ENCODE measurements at regions not wholly inside any gene's neighbourhood (a gene's known extent, or its start where the extent isn't known, plus 50 kb on each side); places are given as distances from the start of the nearest gene placed in this dataset.

GRCh38 chr1:2962541-2962940, 58.7 kb upstream of the ACTRT2 start:
- intact Hi-C loops (cut with micrococcal nuclease): no loop called here
- Mint-ChIP-seq H3K36me3 (ENCODE audit: low read depth) (no peaks in the 10 kb centered on the region), H3K27ac (no peak overlapping the region), H3K9me3 (peaks cover 7% of the 10 kb centered on the region), H3K4me1 (ENCODE audit: low read depth) (no peaks in the 10 kb centered on the region), H3K27me3 (ENCODE audit: insufficient read depth) (no peaks in the 10 kb centered on the region), H3K4me3 (no peak overlapping the region)
- no peak for DNase-seq (ENCODE audit: low spot score)

- Mint-ChIP-seq H3K27ac (no peak overlapping the region), H3K9me3 (peaks cover 3% of the 10 kb centered on the region), H3K4me3 (no peak overlapping the region), H3K27me3 (ENCODE audit: insufficient read depth) (no peaks in the 10 kb centered on the region), H3K4me1 (ENCODE audit: low read depth) (no peaks in the 10 kb centered on the region), H3K36me3 (ENCODE audit: low read depth) (no peaks in the 10 kb centered on the region)
- DNase-seq (ENCODE audit: low spot score): no peak
- intact Hi-C loops (cut with micrococcal nuclease): no loop called here
These were observed 58.3 kb upstream of the ACTRT2 start for GRCh38 chr1:2962946-2963345.

- intact Hi-C loops (cut with micrococcal nuclease): no loop called here
- no peaks in the 10 kb centered on the region for H3K36me3 Mint-ChIP-seq (ENCODE audit: low read depth)
These were observed 55.6 kb upstream of the ACTRT2 start for GRCh38 chr1:2965676-2966075.

GRCh38 chr1:2966449-2967328, 54.6 kb upstream of the ACTRT2 start:
- H3K36me3 Mint-ChIP-seq (ENCODE audit: low read depth): no peaks in the 10 kb centered on the region
- H3K9me3 Mint-ChIP-seq: no peaks in the 10 kb centered on the region
- no peaks in the 10 kb centered on the region for H3K4me1 Mint-ChIP-seq (ENCODE audit: low read depth)
- no peaks in the 10 kb centered on the region for H3K27me3 Mint-ChIP-seq (ENCODE audit: insufficient read depth)
- no peak overlapping the region for H3K4me3 Mint-ChIP-seq
- intact Hi-C loops (cut with micrococcal nuclease): no loop called here
- no peak for DNase-seq (ENCODE audit: low spot score)
- H3K27ac Mint-ChIP-seq: no peak overlapping the region

More at GRCh38 chr1:2965676-2966075, 55.6 kb upstream of the ACTRT2 start:
- no peaks in the 10 kb centered on the region for H3K4me1 Mint-ChIP-seq (ENCODE audit: low read depth)
- no peak for DNase-seq (ENCODE audit: low spot score)
- no peak overlapping the region for H3K27ac Mint-ChIP-seq
- H3K4me3 Mint-ChIP-seq: no peak overlapping the region
- H3K27me3 Mint-ChIP-seq (ENCODE audit: insufficient read depth): no peaks in the 10 kb centered on the region
- no peaks in the 10 kb centered on the region for H3K9me3 Mint-ChIP-seq

GRCh38 chr1:2967329-2967725, 53.9 kb upstream of the ACTRT2 start:
- no peaks in the 10 kb centered on the region for H3K27me3 Mint-ChIP-seq (ENCODE audit: insufficient read depth)
- H3K27ac Mint-ChIP-seq: no peak overlapping the region
- no peak overlapping the region for H3K4me3 Mint-ChIP-seq
- H3K9me3 Mint-ChIP-seq: no peaks in the 10 kb centered on the region
- DNase-seq (ENCODE audit: low spot score): no peak
- H3K36me3 Mint-ChIP-seq (ENCODE audit: low read depth): no peaks in the 10 kb centered on the region
- H3K4me1 Mint-ChIP-seq (ENCODE audit: low read depth): no peaks in the 10 kb centered on the region
- intact Hi-C loops (cut with micrococcal nuclease): no loop called here

GRCh38 chr1:2967881-2968280, 53.4 kb upstream of the ACTRT2 start:
- Mint-ChIP-seq H3K4me3 (no peak overlapping the region), H3K4me1 (ENCODE audit: low read depth) (no peaks in the 10 kb centered on the region), H3K9me3 (no peaks in the 10 kb centered on the region), H3K27ac (no peak overlapping the region), H3K36me3 (ENCODE audit: low read depth) (no peaks in the 10 kb centered on the region), H3K27me3 (ENCODE audit: insufficient read depth) (no peaks in the 10 kb centered on the region)
- DNase-seq (ENCODE audit: low spot score): no peak
- intact Hi-C loops (cut with micrococcal nuclease): no loop called here

GRCh38 chr1:2968471-2968881, 52.8 kb upstream of the ACTRT2 start:
- Mint-ChIP-seq H3K9me3 (no peaks in the 10 kb centered on the region), H3K4me3 (no peak overlapping the region), H3K27me3 (ENCODE audit: insufficient read depth) (no peaks in the 10 kb centered on the region), H3K4me1 (ENCODE audit: low read depth) (no peaks in the 10 kb centered on the region), H3K36me3 (ENCODE audit: low read depth) (no peaks in the 10 kb centered on the region), H3K27ac (no peak overlapping the region)
- intact Hi-C loops (cut with micrococcal nuclease): no loop called here
- DNase-seq (ENCODE audit: low spot score): no peak

GRCh38 chr1:2969011-2969844, 52.0 kb upstream of the ACTRT2 start:
- no peaks in the 10 kb centered on the region for H3K9me3 Mint-ChIP-seq

GRCh38 chr1:2969845-2970291, 51.4 kb upstream of the ACTRT2 start:
- H3K4me3 Mint-ChIP-seq: no peak overlapping the region
- H3K36me3 Mint-ChIP-seq (ENCODE audit: low read depth): no peaks in the 10 kb centered on the region
- no peak for DNase-seq (ENCODE audit: low spot score)
- intact Hi-C loops (cut with micrococcal nuclease): no loop called here
- no peaks in the 10 kb centered on the region for H3K9me3 Mint-ChIP-seq
- no peak overlapping the region for H3K27ac Mint-ChIP-seq
- H3K27me3 Mint-ChIP-seq (ENCODE audit: insufficient read depth): no peaks in the 10 kb centered on the region
- no peaks in the 10 kb centered on the region for H3K4me1 Mint-ChIP-seq (ENCODE audit: low read depth)

More at GRCh38 chr1:2969011-2969844, 52.0 kb upstream of the ACTRT2 start:
- H3K36me3 Mint-ChIP-seq (ENCODE audit: low read depth): no peaks in the 10 kb centered on the region
- DNase-seq (ENCODE audit: low spot score): no peak
- no peak overlapping the region for H3K4me3 Mint-ChIP-seq
- no peak overlapping the region for H3K27ac Mint-ChIP-seq
- intact Hi-C loops (cut with micrococcal nuclease): no loop called here
- no peaks in the 10 kb centered on the region for H3K4me1 Mint-ChIP-seq (ENCODE audit: low read depth)
- no peaks in the 10 kb centered on the region for H3K27me3 Mint-ChIP-seq (ENCODE audit: insufficient read depth)

GRCh38 chr1:2970311-2971071, 50.8 kb upstream of the ACTRT2 start:
- intact Hi-C loops (cut with micrococcal nuclease): no loop called here
- Mint-ChIP-seq H3K27ac (no peak overlapping the region), H3K4me1 (ENCODE audit: low read depth) (no peaks in the 10 kb centered on the region)

GRCh38 chr1:2971101-2971501, 50.2 kb upstream of the ACTRT2 start:
- no peaks in the 10 kb centered on the region for H3K4me1 Mint-ChIP-seq (ENCODE audit: low read depth)
- H3K36me3 Mint-ChIP-seq (ENCODE audit: low read depth): no peaks in the 10 kb centered on the region
- intact Hi-C loops (cut with micrococcal nuclease): no loop called here
- no peak overlapping the region for H3K4me3 Mint-ChIP-seq
- H3K27me3 Mint-ChIP-seq (ENCODE audit: insufficient read depth): no peaks in the 10 kb centered on the region
- H3K9me3 Mint-ChIP-seq: no peaks in the 10 kb centered on the region
- DNase-seq (ENCODE audit: low spot score): no peak
- no peak overlapping the region for H3K27ac Mint-ChIP-seq

More at GRCh38 chr1:2970311-2971071, 50.8 kb upstream of the ACTRT2 start:
- no peaks in the 10 kb centered on the region for H3K36me3 Mint-ChIP-seq (ENCODE audit: low read depth)
- H3K9me3 Mint-ChIP-seq: no peaks in the 10 kb centered on the region
- H3K4me3 Mint-ChIP-seq: no peak overlapping the region
- no peaks in the 10 kb centered on the region for H3K27me3 Mint-ChIP-seq (ENCODE audit: insufficient read depth)
- DNase-seq (ENCODE audit: low spot score): no peak

All from activated T-helper 1 cell treated with anti-CD3 and anti-CD28 coated beads, Interleukin-12 subunit alpha, Interleukin-12 subunit beta, Interleukin-2, Interleukin-4 antibody, amounts not matched to agents 30 ng/mL and 10 ng/mL and 1 ng/mL, durations not matched to agents 14 hours and 24 hours and 36 hours (primary cell).